ENCODE measurements at regions not wholly inside any gene's neighbourhood (a gene's known extent, or its start where the extent isn't known, plus 50 kb on each side); places are given as distances from the start of the nearest gene placed in this dataset.

GRCh38 chr16:72597938-72598337 is 426.0 kb upstream of the PMFBP1 start:
- ATAC-seq (no peak), DNase-seq (no peak)
- CTCF ChIA-PET = no interaction called here
- Histone ChIP-seq H3K36me3 (ENCODE audit: low read depth, low read length) (no peaks in the 10 kb centered on the region), H3K27ac (ENCODE audit: low read length) (no peak overlapping the region), H3K4me1 (ENCODE audit: insufficient read depth, low read length) (no peaks in the 10 kb centered on the region), H2AFZ (ENCODE audit: low read length) (no peak overlapping the region), H3K9me3 (ENCODE audit: low read length) (no peaks in the 10 kb centered on the region), H3K27me3 (ENCODE audit: low read length) (no peaks in the 10 kb centered on the region), H3K9ac (ENCODE audit: low read length) (no peak overlapping the region), H3K9me2 (replicated peaks; ENCODE audit: low read length) (no peaks in the 10 kb centered on the region), H3K79me2 (ENCODE audit: low read length) (no peaks in the 10 kb centered on the region), H3K4me2 (ENCODE audit: low read length) (no peak overlapping the region), H3K4me3 (ENCODE audit: low read length) (no peak overlapping the region), H3F3A (ENCODE audit: low read length, unreplicated experiment) (no peaks in the 10 kb centered on the region), H4K20me1 (ENCODE audit: low read length) (no peaks in the 10 kb centered on the region)
- TF ChIP-seq EZH2 (IDR thresholded peaks at IDR 0.05; ENCODE audit: low read length, unreplicated experiment) (no peak), EZH2phosphoT487 (IDR thresholded peaks at IDR 0.05; ENCODE audit: borderline replicate concordance, low read length) (no peak), CTCF (conservative IDR thresholded peaks at IDR 0.05; ENCODE audit: low read depth, low read length) (no peak)
- POLR2A ChIA-PET (ENCODE audit: unreplicated experiment) = no interaction called here
- BruUV-seq (replicated peaks) = no TSS peak
- intact Hi-C loops (cut with micrococcal nuclease) = no loop called here

GRCh38 chr16:72596373-72596772 is 424.4 kb upstream of the PMFBP1 start:
- Histone ChIP-seq H3K4me3 (ENCODE audit: low read length) (no peak overlapping the region), H3K9ac (ENCODE audit: low read length) (no peak overlapping the region), H3K27ac (ENCODE audit: low read length) (no peak overlapping the region), H2AFZ (ENCODE audit: low read length) (no peak overlapping the region), H3K27me3 (ENCODE audit: low read length) (no peaks in the 10 kb centered on the region), H3K4me1 (ENCODE audit: insufficient read depth, low read length) (no peaks in the 10 kb centered on the region), H3K9me3 (ENCODE audit: low read length) (no peaks in the 10 kb centered on the region), H4K20me1 (ENCODE audit: low read length) (no peaks in the 10 kb centered on the region), H3K36me3 (ENCODE audit: low read depth, low read length) (no peaks in the 10 kb centered on the region), H3K4me2 (ENCODE audit: low read length) (no peak overlapping the region), H3F3A (ENCODE audit: low read length, unreplicated experiment) (no peaks in the 10 kb centered on the region), H3K9me2 (replicated peaks; ENCODE audit: low read length) (no peaks in the 10 kb centered on the region), H3K79me2 (ENCODE audit: low read length) (no peaks in the 10 kb centered on the region)
- ChIA-PET POLR2A (ENCODE audit: unreplicated experiment) (interaction anchor here (0.6 kb wide), 1 partner anchor 434 kb away, joined by 4 read pairs; no protein-coding TSS in a partner anchor), CTCF (no interaction called here)
- ATAC-seq (no peak), DNase-seq (no peak)
- intact Hi-C loops (cut with micrococcal nuclease) = no loop called here
- no TSS peak for BruUV-seq (replicated peaks)
- TF ChIP-seq EZH2phosphoT487 (IDR thresholded peaks at IDR 0.05; ENCODE audit: borderline replicate concordance, low read length) (no peak), CTCF (conservative IDR thresholded peaks at IDR 0.05; ENCODE audit: low read depth, low read length) (no peak), EZH2 (IDR thresholded peaks at IDR 0.05; ENCODE audit: low read length, unreplicated experiment) (no peak)

- ChIA-PET POLR2A (ENCODE audit: unreplicated experiment) (no interaction called here), CTCF (no interaction called here)
- no peak overlapping the region for H3K27ac ChIP-seq (ENCODE audit: low read length)
- TF ChIP-seq CTCF (conservative IDR thresholded peaks at IDR 0.05; ENCODE audit: low read depth, low read length) (no peak), EZH2phosphoT487 (IDR thresholded peaks at IDR 0.05; ENCODE audit: borderline replicate concordance, low read length) (no peak), EZH2 (IDR thresholded peaks at IDR 0.05; ENCODE audit: low read length, unreplicated experiment) (no peak)
- H3K36me3 ChIP-seq (ENCODE audit: low read depth, low read length) = no peaks in the 10 kb centered on the region
- H3K4me3 ChIP-seq (ENCODE audit: low read length) = no peak overlapping the region
- no peaks in the 10 kb centered on the region for H3K4me1 ChIP-seq (ENCODE audit: insufficient read depth, low read length)
- no peaks in the 10 kb centered on the region for H4K20me1 ChIP-seq (ENCODE audit: low read length)
- intact Hi-C loops (cut with micrococcal nuclease) = no loop called here
- no peaks in the 10 kb centered on the region for H3K27me3 ChIP-seq (ENCODE audit: low read length)
- no peaks in the 10 kb centered on the region for H3F3A ChIP-seq (ENCODE audit: low read length, unreplicated experiment)
- no peak overlapping the region for H2AFZ ChIP-seq (ENCODE audit: low read length)
- no peak for DNase-seq
- no peaks in the 10 kb centered on the region for H3K9me3 ChIP-seq (ENCODE audit: low read length)
- ATAC-seq = no peak
- no peaks in the 10 kb centered on the region for H3K79me2 ChIP-seq (ENCODE audit: low read length)
- no peak overlapping the region for H3K4me2 ChIP-seq (ENCODE audit: low read length)
- no peak overlapping the region for H3K9ac ChIP-seq (ENCODE audit: low read length)
- no TSS peak for BruUV-seq (replicated peaks)
- no peaks in the 10 kb centered on the region for H3K9me2 ChIP-seq (replicated peaks; ENCODE audit: low read length)
Measured at GRCh38 chr16:72590151-72590937, 418.4 kb upstream of the PMFBP1 start.
